ENCODE measurements at regions not wholly inside any gene's neighbourhood (a gene's known extent, or its start where the extent isn't known, plus 50 kb on each side); places are given as distances from the start of the nearest gene placed in this dataset.

DNA sequence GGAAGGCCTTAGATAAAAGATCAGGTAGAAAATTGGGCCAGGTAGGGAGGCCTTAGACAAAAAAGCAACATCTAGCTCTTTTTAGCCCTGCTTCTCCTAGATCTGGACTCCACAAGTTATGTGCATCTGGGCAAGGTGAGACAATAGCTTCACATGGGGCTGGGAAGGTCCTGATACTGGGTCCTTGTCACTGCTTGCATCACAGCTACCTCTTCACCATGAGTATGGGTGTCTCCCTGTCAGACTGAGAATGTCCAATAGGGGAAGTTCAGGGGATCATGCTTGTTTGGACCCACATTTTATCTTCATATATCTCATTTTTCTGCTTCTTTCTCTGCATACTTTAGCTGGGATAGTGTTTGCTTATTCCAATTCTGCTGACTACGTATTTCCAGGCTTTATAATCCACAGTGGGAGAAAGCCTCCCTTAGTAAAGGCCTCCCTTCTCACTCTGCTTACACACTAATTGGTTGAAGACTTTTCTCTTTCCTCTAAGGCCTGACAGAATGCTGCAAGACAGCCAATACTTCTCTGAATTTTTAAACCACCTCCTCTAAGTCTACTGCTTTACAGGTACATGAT, 189.6 kb downstream of the CYRIA start (continued):
- TF ChIP-seq ZNF677 (tag by site-specific recombination; IDR thresholded peaks at IDR 0.05) (no peak), ZNF658 (tag by site-specific recombination; IDR thresholded peaks at IDR 0.05) (no peak), ZNF624 (tag by site-specific recombination; IDR thresholded peaks at IDR 0.05) (no peak), ZNF626 (tag by site-specific recombination; IDR thresholded peaks at IDR 0.05) (no peak), ZNF138 (tag by site-specific recombination; IDR thresholded peaks at IDR 0.05; ENCODE audit: borderline replicate concordance) (no peak), ZNF23 (tag by site-specific recombination; IDR thresholded peaks at IDR 0.05; ENCODE audit: borderline replicate concordance) (no peak), PRDM1 (tag by site-specific recombination; IDR thresholded peaks at IDR 0.05) (no peak), ZBTB17 (tag by site-specific recombination; IDR thresholded peaks at IDR 0.05) (no peak), REPIN1 (tag by site-specific recombination; IDR thresholded peaks at IDR 0.05; ENCODE audit: low read depth) (no peak)
- TF ChIP-seq, protein P1, sequence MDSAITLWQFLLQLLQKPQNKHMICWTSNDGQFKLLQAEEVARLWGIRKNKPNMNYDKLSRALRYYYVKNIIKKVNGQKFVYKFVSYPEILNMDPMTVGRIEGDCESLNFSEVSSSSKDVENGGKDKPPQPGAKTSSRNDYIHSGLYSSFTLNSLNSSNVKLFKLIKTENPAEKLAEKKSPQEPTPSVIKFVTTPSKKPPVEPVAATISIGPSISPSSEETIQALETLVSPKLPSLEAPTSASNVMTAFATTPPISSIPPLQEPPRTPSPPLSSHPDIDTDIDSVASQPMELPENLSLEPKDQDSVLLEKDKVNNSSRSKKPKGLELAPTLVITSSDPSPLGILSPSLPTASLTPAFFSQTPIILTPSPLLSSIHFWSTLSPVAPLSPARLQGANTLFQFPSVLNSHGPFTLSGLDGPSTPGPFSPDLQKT (IDR thresholded peaks at IDR 0.05; ENCODE audit: borderline replicate concordance, low read depth, low read length) = no peak
- TF ChIP-seq, protein P2, sequence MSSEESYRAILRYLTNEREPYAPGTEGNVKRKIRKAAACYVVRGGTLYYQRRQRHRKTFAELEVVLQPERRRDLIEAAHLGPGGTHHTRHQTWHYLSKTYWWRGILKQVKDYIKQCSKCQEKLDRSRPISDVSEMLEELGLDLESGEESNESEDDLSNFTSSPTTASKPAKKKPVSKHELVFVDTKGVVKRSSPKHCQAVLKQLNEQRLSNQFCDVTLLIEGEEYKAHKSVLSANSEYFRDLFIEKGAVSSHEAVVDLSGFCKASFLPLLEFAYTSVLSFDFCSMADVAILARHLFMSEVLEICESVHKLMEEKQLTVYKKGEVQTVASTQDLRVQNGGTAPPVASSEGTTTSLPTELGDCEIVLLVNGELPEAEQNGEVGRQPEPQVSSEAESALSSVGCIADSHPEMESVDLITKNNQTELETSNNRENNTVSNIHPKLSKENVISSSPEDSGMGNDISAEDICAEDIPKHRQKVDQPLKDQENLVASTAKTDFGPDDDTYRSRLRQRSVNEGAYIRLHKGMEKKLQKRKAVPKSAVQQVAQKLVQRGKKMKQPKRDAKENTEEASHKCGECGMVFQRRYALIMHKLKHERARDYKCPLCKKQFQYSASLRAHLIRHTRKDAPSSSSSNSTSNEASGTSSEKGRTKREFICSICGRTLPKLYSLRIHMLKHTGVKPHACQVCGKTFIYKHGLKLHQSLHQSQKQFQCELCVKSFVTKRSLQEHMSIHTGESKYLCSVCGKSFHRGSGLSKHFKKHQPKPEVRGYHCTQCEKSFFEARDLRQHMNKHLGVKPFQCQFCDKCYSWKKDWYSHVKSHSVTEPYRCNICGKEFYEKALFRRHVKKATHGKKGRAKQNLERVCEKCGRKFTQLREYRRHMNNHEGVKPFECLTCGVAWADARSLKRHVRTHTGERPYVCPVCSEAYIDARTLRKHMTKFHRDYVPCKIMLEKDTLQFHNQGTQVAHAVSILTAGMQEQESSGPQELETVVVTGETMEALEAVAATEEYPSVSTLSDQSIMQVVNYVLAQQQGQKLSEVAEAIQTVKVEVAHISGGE (tag by site-specific recombination; conservative IDR thresholded peaks at IDR 0.05; ENCODE audit: low read depth) = no peak

DNA sequence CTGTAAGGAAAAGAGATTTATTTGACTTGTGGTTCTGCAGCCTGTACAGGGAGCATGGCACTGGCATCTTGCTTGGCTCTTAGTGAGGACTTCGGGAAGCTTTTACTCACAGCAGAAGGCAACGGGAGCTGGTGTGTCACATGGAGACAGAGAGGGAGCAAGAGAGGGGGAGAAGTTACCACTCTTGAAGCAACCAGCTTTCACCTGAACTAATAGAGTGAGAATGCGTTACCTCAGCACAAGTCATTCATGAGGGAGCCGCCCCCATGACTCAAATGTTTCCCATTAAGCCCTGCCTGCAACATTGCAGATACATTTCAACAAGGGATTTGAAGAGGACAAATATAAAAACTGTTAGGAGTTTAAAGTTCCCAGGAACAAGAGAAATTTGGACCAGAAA, 190.0 kb downstream of the CYRIA start:
- Histone ChIP-seq H3K4me3 (ENCODE audit: low read depth, low read length) (no peak overlapping the region), H3K4me1 (ENCODE audit: control insufficient read depth, insufficient read depth, low read length) (no peaks in the 10 kb centered on the region), H3K27ac (ENCODE audit: extremely low read depth, low read depth, low read length) (no peak overlapping the region), H3K36me3 (ENCODE audit: control insufficient read depth in 2 of 2, insufficient read depth in 1 of 2, low read length in 2 of 2) (no peaks in the 10 kb centered on the region), H3K9me3 (ENCODE audit: control insufficient read depth, insufficient read depth, low read depth, low read length) (no peaks in the 10 kb centered on the region)
- POLR2A ChIA-PET = no interaction called here
- TF ChIP-seq, protein P3, sequence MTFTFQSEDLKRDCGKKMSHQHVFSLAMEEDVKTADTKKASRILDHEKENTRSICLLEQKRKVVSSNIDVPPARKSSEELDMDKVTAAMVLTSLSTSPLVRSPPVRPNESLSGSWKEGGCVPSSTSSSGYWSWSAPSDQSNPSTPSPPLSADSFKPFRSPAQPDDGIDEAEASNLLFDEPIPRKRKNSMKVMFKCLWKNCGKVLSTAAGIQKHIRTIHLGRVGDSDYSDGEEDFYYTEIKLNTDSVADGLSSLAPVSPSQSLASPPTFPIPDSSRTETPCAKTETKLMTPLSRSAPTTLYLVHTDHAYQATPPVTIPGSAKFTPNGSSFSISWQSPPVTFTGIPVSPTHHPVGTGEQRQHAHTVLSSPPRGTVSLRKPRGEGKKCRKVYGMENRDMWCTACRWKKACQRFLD (tag by site-specific recombination; IDR thresholded peaks at IDR 0.05) = no peak
- TF ChIP-seq ZNF37A (tag by site-specific recombination; IDR thresholded peaks at IDR 0.05) (no peak), ZNF391 (tag by site-specific recombination; IDR thresholded peaks at IDR 0.05; ENCODE audit: borderline replicate concordance, low read depth) (no peak), ZFP41 (tag by site-specific recombination; IDR thresholded peaks at IDR 0.05; ENCODE audit: borderline replicate concordance) (no peak), ZNF600 (tag by site-specific recombination; IDR thresholded peaks at IDR 0.05) (no peak), ZNF23 (tag by site-specific recombination; IDR thresholded peaks at IDR 0.05; ENCODE audit: borderline replicate concordance) (no peak), KLF9 (tag by site-specific recombination; IDR thresholded peaks at IDR 0.05; ENCODE audit: low read depth) (no peak), ZNF792 (tag by site-specific recombination; IDR thresholded peaks at IDR 0.05) (no peak), SP2 (tag by site-specific recombination; IDR thresholded peaks at IDR 0.05) (no peak), ZNF211 (tag by site-specific recombination; IDR thresholded peaks at IDR 0.05; ENCODE audit: low read depth) (no peak), ZNF114 (tag by site-specific recombination; IDR thresholded peaks at IDR 0.05) (no peak), ZNF335 (tag by site-specific recombination; conservative IDR thresholded peaks at IDR 0.05) (no peak), BCL11A (tag by site-specific recombination; IDR thresholded peaks at IDR 0.05; ENCODE audit: low read depth) (no peak), ZNF830 (tag by site-specific recombination; IDR thresholded peaks at IDR 0.05; ENCODE audit: low read depth) (no peak), ZBTB7A (tag by site-specific recombination; IDR thresholded peaks at IDR 0.05; ENCODE audit: low read depth) (no peak)
- TF ChIP-seq, protein P4, sequence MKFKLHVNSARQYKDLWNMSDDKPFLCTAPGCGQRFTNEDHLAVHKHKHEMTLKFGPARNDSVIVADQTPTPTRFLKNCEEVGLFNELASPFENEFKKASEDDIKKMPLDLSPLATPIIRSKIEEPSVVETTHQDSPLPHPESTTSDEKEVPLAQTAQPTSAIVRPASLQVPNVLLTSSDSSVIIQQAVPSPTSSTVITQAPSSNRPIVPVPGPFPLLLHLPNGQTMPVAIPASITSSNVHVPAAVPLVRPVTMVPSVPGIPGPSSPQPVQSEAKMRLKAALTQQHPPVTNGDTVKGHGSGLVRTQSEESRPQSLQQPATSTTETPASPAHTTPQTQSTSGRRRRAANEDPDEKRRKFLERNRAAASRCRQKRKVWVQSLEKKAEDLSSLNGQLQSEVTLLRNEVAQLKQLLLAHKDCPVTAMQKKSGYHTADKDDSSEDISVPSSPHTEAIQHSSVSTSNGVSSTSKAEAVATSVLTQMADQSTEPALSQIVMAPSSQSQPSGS (tag by site-specific recombination; IDR thresholded peaks at IDR 0.05; ENCODE audit: low read depth) = no peak
- TF ChIP-seq, protein P5, sequence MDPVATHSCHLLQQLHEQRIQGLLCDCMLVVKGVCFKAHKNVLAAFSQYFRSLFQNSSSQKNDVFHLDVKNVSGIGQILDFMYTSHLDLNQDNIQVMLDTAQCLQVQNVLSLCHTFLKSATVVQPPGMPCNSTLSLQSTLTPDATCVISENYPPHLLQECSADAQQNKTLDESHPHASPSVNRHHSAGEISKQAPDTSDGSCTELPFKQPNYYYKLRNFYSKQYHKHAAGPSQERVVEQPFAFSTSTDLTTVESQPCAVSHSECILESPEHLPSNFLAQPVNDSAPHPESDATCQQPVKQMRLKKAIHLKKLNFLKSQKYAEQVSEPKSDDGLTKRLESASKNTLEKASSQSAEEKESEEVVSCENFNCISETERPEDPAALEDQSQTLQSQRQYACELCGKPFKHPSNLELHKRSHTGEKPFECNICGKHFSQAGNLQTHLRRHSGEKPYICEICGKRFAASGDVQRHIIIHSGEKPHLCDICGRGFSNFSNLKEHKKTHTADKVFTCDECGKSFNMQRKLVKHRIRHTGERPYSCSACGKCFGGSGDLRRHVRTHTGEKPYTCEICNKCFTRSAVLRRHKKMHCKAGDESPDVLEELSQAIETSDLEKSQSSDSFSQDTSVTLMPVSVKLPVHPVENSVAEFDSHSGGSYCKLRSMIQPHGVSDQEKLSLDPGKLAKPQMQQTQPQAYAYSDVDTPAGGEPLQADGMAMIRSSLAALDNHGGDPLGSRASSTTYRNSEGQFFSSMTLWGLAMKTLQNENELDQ (tag by site-specific recombination; IDR thresholded peaks at IDR 0.05; ENCODE audit: low read depth) = no peak
- TF ChIP-seq, protein P1 (IDR thresholded peaks at IDR 0.05; ENCODE audit: borderline replicate concordance, low read depth, low read length) = no peak
- CTCF ChIA-PET = no interaction called here
